GM18519 (cell line): ENCODE measurements at regions not wholly inside any gene's neighbourhood (a gene's known extent, or its start where the extent isn't known, plus 50 kb on each side); places are given as distances from the start of the nearest gene placed in this dataset.
"Not testable (repeated sequence)": the region's sequence is repeated elsewhere in the genome, so short reads cannot be mapped to it uniquely, and the experiment has no call there.

ENCODE experiments used
- ATAC-seq: cut with Tn5 transposase; IDR thresholded peaks from one replicate; pipeline ENCODE4 v1.9.1; 2021; ENCODE audit warnings: mild to moderate bottlenecking, moderate library complexity; ENCODE audit not compliant: unreplicated experiment, low FRiP score

DNA sequence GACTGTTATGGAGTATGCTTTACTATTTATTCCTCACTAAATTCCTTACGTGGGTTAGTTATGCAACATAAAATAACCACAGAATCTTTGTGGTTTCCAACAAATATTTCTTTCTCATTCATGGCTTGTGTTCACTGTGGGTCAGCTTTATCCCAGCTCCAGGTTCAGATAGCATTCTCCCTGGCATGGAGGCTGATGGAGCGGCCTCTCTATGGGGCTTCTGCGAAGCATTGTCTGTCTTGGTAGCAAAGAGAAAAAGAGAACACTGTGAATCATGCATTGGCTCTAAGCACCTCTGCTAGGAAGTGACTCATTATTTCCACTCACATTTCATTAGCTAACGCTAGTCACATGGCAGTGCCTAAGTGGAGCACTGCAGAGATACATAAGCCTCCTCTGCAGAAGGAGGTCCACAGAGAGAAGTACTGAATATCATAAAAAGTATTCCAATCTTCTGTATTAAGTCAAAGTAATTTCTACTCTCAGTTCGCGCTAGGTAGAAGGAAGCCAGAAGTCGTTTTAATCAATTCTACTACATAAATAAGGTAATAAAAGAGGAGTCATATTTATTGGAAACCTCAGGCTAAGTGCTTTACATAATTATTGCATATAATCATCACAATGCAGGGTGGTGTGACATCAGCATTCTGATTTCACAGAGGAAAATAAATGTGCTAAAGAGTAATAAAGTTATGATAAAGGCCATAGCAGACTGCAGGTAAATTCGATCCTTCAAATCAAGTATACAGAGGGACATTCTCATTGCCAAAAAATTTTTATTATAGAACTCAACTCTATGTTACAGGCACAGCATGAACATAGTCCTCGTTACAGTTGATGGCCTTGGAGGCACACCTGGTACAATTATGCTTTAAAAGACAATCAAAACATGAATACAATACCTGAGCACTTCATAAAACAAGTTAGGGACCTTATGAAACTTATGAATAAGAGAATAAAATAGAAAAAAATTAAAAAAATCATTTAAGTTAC, 531.1 kb downstream of the CETN3 start:
- no peak for ATAC-seq

DNA sequence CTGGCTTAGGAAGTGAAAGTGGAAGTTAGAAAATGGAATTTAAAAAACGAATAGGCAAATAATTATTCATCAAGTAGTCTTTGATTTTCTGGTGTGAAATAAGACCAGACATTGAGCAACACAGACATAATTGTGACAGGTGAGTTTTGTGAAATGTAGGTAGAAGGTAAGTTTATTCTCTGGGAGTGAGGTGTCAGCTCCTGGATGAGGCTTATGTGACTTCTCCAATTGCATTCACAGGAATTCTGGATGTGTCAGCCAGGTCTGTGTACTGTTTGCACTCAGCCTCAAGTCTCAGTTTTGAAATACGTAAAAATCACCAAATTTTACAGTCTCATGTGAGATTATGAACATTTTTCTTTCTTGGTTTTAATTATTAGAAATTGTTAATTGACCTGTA, 537.6 kb downstream of the CETN3 start:
- ATAC-seq = no peak

DNA sequence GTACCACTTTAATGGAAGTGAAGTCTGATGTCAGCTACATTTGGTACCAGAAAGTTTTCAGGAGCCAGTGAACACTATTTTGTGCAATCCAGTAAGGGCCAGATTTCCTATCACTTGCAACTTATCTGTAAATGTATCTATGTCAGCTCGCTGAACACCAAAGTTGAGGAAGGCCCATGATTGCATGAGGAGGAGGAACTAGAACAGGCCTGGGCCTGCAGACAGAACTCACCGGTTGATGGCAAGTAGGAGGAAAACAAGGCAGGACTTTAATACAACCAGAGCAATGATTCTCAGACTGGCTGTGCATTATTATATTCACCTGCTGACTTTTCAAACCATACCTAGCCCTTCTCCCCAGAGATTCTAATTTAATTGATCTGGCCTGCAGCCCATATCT, 540.2 kb downstream of the CETN3 start:
- ATAC-seq = no peak

DNA sequence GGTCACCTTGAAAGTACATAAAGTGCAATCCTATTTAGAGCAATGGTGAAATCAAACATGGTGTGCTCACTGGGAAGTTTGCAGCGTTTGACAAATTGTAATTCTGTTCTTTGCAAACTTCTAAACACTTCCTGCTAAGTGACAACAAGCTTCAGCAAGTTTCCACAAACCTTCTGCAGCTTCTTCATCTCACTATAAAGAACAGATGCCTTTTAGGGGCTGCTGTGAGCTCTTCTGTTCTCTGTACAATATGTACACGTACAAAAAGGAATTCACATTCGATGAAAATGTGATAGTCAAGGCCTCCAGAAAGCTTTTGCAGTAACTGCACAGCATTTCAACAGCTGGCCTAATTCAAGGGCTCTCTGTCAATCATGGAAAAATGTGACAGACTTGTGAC, 543.1 kb downstream of the CETN3 start:
- ATAC-seq = no peak

DNA sequence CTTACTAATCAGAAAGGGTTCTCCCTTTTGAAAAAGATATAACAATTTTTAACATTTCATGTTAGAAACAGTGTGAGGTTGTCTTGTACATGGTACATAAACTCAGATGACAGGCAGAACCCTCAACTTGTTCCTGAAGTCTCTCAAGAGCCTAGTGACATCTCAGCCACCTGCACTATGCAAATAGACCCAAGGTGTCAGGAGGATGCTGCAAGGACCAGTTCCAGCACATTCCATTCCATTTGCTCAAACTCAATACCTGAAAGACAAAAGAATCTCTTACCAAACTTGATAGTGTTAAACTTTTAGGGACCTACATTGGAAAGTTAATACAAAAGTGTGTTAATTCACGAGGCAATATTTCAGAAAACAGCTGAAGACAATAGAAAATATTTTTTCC, 544.6 kb downstream of the CETN3 start:
- ATAC-seq = no peak

DNA sequence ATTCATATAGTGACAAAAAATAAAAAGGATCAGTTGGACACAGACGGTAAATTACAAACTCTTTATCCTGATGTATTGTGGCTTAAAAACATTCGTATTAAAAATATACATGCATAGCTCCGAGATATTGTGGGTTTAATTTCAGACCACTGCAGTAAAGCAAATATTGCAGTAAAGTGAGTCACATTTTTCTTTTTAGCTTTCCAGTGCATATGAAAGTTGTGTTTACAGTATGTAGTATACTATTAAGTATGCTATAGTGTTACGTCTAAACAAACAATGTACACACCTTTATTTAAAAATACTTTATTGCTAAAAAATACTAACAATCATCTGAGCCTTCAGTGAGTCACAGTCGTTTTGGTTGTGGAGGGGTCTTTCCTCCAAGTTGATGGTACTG, 551.8 kb downstream of the CETN3 start:
- no peak for ATAC-seq

DNA sequence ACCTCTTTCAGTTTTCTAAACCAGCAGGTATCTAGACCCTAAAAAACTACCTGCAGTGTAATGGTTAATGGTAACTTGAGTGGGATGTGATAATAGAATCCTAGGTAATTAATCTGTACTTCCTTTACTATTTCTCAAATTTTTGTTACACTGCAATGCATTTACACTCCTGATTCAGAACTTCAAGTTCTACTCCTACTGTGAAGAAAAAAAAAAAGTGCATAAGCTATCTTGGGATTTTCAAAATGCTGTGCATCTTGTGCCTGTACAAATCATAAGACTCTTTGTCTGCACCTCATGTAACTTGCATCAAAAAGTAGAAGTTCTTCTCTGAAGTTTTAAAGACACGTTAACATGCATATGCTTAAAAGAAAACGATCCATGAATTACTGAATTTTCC, 554.1 kb downstream of the CETN3 start:
- ATAC-seq = no peak

DNA sequence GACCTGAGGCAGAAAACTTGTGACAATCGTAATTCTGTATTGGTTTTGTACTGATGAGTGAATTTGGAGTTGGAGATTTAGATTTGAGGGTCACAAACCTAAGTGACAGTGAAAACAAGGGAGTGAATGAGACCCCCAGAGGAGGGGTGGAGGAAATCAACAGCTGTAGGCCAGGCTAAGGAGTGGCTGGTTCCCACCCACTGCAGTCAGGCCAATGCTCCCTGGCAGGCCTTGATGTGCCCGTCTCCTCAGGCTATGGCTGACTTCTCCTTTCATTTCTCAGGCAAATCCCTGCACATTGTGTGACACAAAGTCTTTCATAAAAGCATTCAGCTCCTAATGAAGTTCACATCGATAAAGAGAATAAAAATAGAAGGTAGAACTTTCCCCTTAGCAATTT, 557.6 kb downstream of the CETN3 start:
- no peak for ATAC-seq

DNA sequence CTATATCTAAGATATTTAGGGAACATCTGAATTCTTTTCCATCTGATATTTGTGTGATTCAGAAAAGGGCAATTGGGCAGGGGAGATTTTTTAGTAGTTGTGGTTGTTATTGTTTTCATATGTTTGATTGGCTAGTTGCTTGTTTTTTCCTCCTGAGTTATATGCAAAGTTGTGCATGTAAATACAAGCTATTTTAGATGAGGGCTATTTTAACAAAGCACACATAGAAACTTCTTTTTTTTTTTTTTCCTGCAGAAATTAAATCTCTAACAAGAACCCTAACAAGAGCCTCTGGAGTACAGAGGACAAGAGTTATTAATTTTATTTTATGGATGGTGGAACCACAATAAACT, 559.1 kb downstream of the CETN3 start:
- ATAC-seq = no peak

DNA sequence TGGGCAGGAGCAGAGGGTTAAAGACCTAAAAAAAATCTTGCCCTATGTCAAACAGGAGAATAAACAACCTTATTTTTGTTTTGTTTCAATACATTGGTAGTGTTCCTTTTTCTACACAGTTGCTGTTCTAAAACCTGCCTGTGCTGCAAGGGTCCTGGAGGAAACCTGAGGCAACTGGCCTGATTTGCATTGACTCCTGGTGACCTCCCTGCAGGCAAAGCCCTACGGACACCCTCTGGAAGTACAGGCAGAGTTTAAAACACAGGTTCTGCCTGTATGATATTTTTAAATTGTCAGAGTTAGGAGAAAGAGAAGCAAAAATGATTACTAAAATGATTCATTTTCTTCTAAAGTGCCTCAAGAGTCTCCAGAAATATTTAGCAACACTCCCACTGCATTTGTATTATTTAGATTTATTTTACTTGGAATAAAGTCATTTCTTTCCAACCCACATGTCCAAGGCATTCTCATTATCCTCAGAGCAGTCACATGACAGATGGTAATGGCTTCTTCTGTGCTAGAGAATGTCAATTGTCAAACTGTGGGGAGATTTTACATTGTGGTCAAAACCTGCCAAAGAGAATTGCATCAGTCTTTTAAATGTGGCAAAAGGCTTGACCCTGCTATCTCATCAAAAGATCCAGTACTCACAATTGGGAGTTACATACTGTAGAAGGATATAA, 559.6 kb downstream of the CETN3 start:
- no peak for ATAC-seq

DNA sequence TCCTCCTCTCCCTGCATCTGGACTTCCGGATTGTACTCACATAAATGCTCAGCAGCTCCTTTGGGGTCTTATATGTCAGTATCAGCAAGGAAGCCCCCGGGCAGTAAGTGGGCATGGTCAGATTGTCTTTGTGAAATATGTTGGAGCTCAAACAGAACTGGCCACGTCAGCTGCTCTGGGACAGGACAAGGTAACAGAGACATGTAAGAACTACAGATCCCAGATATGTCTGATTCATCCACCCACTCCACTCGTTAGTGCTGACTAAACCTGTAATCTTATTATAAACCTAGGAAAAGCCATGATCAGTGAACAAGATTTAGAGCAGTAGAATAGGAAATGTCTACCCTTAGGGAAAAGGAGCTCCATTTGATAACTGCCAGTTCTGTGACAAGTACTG, 561.8 kb downstream of the CETN3 start:
- ATAC-seq = no peak

DNA sequence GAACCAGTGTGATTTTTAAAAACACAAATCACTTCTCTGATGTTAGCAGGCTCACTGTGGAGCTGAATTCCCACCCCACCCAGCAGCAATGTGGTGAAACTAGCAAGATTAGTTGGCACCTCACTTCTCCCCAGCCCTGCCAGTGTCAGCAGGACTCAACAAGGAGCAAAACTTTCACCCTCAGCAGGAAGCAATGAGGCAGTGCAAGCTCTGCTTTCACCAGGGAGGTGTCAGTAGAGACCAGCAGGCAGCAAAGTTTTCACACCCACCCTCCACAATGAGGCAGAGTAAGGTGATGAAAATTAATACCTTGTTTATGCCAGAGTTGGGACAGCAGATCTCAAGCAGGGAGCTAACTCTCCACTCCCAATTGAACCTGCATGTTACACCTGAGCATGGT, 565.0 kb downstream of the CETN3 start:
- no peak for ATAC-seq

DNA sequence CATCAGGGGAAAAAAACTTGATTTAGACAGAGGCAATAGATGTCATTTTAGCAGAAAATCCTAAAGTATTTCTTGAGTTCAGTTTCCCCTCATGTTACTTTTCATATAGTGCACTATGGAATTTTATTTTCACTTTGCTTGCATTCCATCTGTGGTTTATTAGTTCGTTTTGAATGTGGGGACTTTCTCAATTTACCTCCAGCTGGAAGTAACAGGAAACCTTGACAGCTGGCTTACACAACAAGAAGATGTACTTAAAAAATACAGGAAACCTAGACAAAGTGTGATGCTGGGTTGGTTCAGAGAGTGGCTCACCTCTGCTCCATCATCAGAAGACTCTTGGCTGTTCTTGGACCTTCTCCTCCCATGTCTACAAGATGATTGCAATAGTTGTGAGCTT, 567.0 kb downstream of the CETN3 start:
- no peak for ATAC-seq

DNA sequence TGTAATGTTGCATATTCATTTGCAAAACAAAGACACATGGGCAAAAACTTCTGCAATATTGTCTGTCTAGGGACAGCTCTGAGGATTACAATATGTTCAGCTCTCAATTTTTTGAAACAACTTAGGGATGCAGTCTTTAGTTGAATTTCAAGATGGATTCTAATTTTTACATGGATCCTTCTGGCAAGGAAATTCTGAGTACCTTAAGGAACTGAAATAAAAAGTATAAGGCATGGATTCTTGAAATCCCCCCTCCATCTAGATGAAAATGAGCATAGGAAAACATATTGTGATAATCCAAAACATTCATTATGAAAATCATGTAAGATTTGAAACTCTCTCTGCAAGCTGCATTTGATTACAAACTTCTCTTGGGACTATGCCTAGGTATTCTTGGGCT, 568.6 kb downstream of the CETN3 start:
- no peak for ATAC-seq

DNA sequence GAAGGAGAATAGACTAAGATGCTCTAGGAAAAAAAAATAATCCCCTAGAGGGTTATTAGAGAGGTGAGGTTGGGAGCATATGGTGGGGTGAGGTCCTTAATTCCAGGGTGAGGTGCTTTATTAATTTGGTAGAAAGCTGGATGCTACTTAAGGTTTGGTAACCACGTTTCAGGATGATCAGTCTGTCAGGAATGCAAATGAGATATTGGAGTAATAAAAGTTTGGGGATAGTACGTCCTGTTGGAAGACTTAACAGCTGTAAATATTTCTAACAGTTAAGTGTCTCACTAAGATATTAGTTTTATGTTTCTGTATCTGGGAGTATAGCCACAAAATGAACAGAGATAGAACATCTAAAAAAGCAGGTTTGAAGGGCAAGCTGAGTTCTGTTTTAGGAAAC, 578.9 kb downstream of the CETN3 start:
- ATAC-seq = no peak

DNA sequence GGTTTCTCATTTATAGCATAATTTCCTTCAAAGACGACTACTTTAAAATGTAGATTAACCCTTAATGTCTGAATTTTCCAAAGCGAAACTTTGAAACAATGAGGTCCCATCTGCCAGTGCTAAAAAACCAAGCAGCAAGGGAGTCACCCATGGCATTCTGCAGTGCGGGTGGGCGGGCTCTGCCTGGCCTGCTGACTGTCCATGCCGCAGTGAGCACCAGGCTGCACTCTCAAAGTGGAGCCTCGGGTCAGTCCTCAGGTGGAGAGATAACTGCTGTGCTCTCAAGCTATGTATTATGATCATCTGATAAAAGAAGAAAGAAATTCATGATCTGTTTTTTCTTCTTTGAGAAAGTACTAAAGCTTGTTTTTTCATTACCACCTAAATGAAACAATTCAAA, 581.6 kb downstream of the CETN3 start:
- no peak for ATAC-seq

DNA sequence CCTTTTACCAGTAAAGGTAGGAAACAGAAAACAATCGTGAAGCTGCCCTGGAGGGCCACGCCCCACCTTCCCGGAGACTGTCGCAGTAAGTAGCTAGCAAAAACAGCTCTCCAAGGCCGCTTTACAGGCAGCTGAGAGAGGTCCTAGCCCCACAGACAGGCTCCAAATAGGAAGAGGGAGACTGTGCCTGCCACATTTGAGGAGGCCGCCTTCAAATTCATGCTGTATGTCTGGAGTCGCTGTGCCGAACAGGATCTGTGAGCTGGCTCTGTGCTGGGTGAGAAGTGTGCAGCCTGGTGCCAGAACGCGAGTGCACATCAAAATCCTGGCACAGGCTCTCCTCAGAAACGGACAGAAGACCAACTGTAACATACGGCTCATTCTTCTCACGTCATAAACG, 582.2 kb downstream of the CETN3 start:
- no peak for ATAC-seq

DNA sequence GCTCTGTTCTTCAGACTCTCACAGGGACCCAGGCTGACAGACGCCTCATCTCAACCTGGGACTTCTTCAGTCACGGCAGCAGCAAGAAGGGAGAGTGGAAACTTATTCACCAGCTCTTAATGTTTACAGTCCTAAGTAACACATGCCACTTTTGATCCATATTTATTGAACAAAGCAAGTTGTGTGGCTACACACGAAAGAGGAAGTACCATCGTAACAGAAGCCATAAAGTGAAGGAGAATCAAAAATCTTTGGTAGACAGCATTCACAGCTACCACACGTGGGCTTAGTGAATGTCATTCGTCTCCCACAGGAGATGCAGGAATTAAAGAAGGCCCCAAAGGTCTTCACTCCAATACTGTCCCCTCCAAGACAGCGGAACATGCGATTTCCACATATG, 582.6 kb downstream of the CETN3 start:
- ATAC-seq = no peak

DNA sequence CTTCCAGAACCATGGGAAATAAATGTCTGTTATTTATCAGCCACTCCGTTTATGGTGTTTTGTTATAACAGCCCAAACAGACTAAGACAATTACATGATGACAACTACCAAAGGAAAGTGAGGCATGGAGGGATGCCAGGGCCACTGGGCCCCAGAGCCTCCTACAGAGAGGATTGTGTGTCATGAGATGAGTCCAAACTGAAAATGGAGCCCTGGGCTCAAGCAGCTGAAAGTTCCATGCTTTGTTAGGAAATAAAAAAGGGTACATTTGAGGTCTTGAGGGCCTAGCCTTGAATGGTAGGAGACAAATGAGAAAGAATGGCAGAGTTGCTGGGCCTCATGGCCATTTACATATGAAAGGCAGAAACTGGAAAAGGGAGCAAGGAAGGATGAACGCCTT, 586.5 kb downstream of the CETN3 start:
- no peak for ATAC-seq

DNA sequence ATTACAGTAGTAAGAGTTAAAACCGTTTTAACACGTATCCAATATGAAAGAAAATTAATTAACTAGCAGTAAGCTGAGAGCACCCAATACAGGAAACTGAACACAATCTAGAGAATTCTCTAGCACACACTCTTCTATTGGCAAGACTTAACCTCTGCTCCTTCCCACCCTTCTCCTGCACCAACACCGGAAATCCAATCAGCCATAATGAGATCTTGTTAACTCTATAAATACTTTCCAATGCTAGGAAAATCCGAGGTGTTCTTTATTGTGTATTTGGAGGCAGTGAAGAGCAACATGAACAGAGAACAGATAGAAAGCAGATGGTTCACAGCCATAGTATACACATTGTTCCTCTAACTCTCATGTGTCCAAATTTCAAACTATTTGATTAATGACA, 591.7 kb downstream of the CETN3 start:
- no peak for ATAC-seq

DNA sequence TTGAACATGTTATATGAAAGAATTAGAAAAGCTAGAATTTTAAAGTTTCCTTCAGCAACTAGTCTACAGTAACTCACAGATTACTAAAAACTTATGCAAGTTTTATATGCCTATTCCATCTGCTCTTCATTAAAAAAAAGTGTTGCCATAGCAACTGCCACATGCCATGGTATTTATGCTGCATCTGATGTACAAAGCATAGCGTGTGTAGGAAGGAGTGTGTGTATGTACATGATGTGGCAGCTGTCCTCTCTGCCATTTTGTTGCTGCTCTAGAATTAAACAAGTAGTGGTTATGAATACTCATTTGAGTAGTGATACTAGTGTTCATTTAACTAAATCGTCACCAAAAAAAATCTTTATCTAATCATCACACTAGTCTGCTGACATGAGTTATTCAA, 593.5 kb downstream of the CETN3 start:
- ATAC-seq = no peak

DNA sequence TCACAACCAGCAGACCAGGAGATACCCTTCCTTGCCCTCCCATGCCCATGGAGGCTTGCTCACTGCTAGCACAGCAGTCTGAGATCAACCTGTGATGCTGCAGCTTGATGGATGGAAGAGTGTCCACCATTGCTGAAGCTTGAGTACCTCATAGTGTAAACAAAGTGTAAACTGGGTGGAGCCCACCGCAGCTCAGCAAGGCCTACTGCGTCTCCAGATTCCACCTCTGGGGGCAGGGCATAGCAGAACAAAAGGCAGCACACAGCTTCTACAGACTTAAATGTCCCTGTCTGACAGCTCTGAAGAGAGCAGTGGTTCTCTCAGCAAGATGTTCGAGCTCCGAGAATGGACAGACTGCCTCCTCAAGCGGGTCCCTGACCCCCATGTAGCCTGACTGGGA, 608.8 kb downstream of the CETN3 start:
- ATAC-seq = not testable (repeated sequence)
